ENCODE measurements at regions not wholly inside any gene's neighbourhood (a gene's known extent, or its start where the extent isn't known, plus 50 kb on each side); places are given as distances from the start of the nearest gene placed in this dataset.

DNA sequence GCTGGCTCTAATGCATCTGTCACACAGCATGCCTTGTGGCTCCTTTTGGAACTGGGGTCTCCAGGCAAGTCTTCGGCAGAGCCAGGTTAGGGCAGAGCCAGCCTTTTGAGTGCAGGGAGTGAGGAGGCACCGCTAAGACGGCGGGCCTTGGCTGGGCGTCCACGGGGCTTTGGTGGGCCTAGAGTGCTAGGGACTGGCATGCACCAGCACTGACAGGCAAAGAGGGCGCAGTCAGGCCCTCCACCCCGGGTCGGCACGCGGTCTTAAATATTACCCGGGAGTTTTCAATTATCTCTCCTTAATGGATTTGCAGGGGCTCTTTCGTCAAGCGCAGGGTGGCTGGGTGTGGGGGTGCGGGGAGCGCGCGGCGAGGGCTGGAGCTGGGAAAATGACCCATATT lies 444.4 kb downstream of the SPATA31A7 start:
- TF ChIP-seq, protein P1, sequence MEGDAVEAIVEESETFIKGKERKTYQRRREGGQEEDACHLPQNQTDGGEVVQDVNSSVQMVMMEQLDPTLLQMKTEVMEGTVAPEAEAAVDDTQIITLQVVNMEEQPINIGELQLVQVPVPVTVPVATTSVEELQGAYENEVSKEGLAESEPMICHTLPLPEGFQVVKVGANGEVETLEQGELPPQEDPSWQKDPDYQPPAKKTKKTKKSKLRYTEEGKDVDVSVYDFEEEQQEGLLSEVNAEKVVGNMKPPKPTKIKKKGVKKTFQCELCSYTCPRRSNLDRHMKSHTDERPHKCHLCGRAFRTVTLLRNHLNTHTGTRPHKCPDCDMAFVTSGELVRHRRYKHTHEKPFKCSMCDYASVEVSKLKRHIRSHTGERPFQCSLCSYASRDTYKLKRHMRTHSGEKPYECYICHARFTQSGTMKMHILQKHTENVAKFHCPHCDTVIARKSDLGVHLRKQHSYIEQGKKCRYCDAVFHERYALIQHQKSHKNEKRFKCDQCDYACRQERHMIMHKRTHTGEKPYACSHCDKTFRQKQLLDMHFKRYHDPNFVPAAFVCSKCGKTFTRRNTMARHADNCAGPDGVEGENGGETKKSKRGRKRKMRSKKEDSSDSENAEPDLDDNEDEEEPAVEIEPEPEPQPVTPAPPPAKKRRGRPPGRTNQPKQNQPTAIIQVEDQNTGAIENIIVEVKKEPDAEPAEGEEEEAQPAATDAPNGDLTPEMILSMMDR (IDR thresholded peaks at IDR 0.05): no peak
- no peak for TF ChIP-seq POLR2AphosphoS5 (IDR thresholded peaks at IDR 0.05)
- TF ChIP-seq POLR2A (IDR thresholded peaks at IDR 0.05): no peak
